ENCODE measurements at regions not wholly inside any gene's neighbourhood (a gene's known extent, or its start where the extent isn't known, plus 50 kb on each side); places are given as distances from the start of the nearest gene placed in this dataset.

- TF ChIP-seq, protein P1, sequence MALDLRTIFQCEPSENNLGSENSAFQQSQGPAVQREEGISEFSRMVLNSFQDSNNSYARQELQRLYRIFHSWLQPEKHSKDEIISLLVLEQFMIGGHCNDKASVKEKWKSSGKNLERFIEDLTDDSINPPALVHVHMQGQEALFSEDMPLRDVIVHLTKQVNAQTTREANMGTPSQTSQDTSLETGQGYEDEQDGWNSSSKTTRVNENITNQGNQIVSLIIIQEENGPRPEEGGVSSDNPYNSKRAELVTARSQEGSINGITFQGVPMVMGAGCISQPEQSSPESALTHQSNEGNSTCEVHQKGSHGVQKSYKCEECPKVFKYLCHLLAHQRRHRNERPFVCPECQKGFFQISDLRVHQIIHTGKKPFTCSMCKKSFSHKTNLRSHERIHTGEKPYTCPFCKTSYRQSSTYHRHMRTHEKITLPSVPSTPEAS (tag by site-specific recombination; IDR thresholded peaks at IDR 0.05), result no peak
- no peak for TF ChIP-seq ZNF214 (tag by site-specific recombination; IDR thresholded peaks at IDR 0.05; ENCODE audit: borderline replicate concordance)
- no peak for TF ChIP-seq ZNF664 (tag by site-specific recombination; IDR thresholded peaks at IDR 0.05)
- no peak for TF ChIP-seq BCL11B (tag by site-specific recombination; IDR thresholded peaks at IDR 0.05; ENCODE audit: low read depth)
- no peak for TF ChIP-seq ZNF639 (tag by site-specific recombination; IDR thresholded peaks at IDR 0.05)
- TF ChIP-seq ZNF785 (tag by site-specific recombination; IDR thresholded peaks at IDR 0.05), result no peak
Observed at GRCh38 chrX:39140581-39140980, 339.3 kb downstream of the MID1IP1 start (continued).

- no peak overlapping the region for H3K4me3 ChIP-seq (ENCODE audit: low read depth, low read length)
- no peaks in the 10 kb centered on the region for H3K9me3 ChIP-seq (ENCODE audit: control insufficient read depth, insufficient read depth, low read depth, low read length)
- POLR2A ChIA-PET, result no interaction called here
- CTCF ChIA-PET, result interaction anchor here (0.6 kb wide), 1 partner anchor 14 kb away, joined by 3 read pairs; no protein-coding TSS in a partner anchor
- H3K4me1 ChIP-seq (ENCODE audit: control insufficient read depth, insufficient read depth, low read length), result no peaks in the 10 kb centered on the region
- TF ChIP-seq ZBTB8A (tag by site-specific recombination; IDR thresholded peaks at IDR 0.05) (no peak), ZBTB21 (tag by site-specific recombination; IDR thresholded peaks at IDR 0.05) (no peak), ZNF174 (tag by site-specific recombination; IDR thresholded peaks at IDR 0.05) (no peak), YY1 (tag by site-specific recombination; IDR thresholded peaks at IDR 0.05) (no peak), ZBTB20 (tag by site-specific recombination; IDR thresholded peaks at IDR 0.05) (no peak), ZNF530 (tag by site-specific recombination; IDR thresholded peaks at IDR 0.05; ENCODE audit: low read depth) (no peak), KLF9 (tag by site-specific recombination; IDR thresholded peaks at IDR 0.05; ENCODE audit: low read depth) (no peak), MYNN (tag by site-specific recombination; IDR thresholded peaks at IDR 0.05; ENCODE audit: borderline replicate concordance) (no peak), ZNF23 (tag by site-specific recombination; IDR thresholded peaks at IDR 0.05; ENCODE audit: borderline replicate concordance) (no peak), ZSCAN16 (tag by site-specific recombination; IDR thresholded peaks at IDR 0.05) (no peak), PRDM1 (tag by site-specific recombination; IDR thresholded peaks at IDR 0.05) (no peak), ZNF830 (tag by site-specific recombination; IDR thresholded peaks at IDR 0.05; ENCODE audit: low read depth) (no peak), ZFP69B (tag by site-specific recombination; IDR thresholded peaks at IDR 0.05) (no peak), ZEB2 (tag by site-specific recombination; IDR thresholded peaks at IDR 0.05) (no peak), ZBTB7A (tag by site-specific recombination; IDR thresholded peaks at IDR 0.05; ENCODE audit: low read depth) (no peak), ZNF555 (tag by site-specific recombination; conservative IDR thresholded peaks at IDR 0.05) (no peak), GLIS1 (tag by site-specific recombination; IDR thresholded peaks at IDR 0.05) (no peak), KLF1 (tag by site-specific recombination; IDR thresholded peaks at IDR 0.05) (no peak)
- TF ChIP-seq, protein P2, sequence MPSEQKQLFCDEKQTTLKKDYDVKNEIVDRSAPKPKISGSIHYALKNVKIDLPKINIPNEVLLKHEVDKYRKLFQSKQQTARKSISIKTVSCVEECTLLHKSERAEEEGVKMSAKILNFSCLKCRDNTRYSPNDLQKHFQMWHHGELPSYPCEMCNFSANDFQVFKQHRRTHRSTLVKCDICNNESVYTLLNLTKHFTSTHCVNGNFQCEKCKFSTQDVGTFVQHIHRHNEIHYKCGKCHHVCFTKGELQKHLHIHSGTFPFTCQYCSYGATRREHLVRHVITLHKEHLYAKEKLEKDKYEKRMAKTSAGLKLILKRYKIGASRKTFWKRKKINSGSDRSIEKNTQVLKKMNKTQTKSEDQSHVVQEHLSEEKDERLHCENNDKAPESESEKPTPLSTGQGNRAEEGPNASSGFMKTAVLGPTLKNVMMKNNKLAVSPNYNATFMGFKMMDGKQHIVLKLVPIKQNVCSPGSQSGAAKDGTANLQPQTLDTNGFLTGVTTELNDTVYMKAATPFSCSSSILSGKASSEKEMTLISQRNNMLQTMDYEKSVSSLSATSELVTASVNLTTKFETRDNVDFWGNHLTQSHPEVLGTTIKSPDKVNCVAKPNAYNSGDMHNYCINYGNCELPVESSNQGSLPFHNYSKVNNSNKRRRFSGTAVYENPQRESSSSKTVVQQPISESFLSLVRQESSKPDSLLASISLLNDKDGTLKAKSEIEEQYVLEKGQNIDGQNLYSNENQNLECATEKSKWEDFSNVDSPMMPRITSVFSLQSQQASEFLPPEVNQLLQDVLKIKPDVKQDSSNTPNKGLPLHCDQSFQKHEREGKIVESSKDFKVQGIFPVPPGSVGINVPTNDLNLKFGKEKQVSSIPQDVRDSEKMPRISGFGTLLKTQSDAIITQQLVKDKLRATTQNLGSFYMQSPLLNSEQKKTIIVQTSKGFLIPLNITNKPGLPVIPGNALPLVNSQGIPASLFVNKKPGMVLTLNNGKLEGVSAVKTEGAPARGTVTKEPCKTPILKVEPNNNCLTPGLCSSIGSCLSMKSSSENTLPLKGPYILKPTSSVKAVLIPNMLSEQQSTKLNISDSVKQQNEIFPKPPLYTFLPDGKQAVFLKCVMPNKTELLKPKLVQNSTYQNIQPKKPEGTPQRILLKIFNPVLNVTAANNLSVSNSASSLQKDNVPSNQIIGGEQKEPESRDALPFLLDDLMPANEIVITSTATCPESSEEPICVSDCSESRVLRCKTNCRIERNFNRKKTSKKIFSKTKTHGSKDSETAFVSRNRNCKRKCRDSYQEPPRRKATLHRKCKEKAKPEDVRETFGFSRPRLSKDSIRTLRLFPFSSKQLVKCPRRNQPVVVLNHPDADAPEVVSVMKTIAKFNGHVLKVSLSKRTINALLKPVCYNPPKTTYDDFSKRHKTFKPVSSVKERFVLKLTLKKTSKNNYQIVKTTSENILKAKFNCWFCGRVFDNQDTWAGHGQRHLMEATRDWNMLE (tag by site-specific recombination; conservative IDR thresholded peaks at IDR 0.05; ENCODE audit: low read depth), result no peak
- H3K36me3 ChIP-seq (ENCODE audit: control insufficient read depth in 2 of 2, insufficient read depth in 1 of 2, low read length in 2 of 2), result no peaks in the 10 kb centered on the region
- H3K27ac ChIP-seq (ENCODE audit: extremely low read depth, low read depth, low read length), result no peak overlapping the region
Observed at GRCh38 chrX:39144323-39144722, 343.1 kb downstream of the MID1IP1 start.

Data from HEK293 (cell line).